Sigmoid colon (tissue), 4 donors: ENCODE measurements at regions not wholly inside any gene's neighbourhood (a gene's known extent, or its start where the extent isn't known, plus 50 kb on each side); places are given as distances from the start of the nearest gene placed in this dataset.
A peak's percentile ranks its signal among the peaks of the same experiment; 100 is the strongest.

Experiments
- CTCF ChIP-seq, 4 experiments: fragments of 450-650 bp in 3 of 4; fragments of 200-600 bp in 1 of 4; IDR thresholded peaks; one replicate each; pipeline ENCODE4 v1.5.1; 2016 to 2019; ENCODE audit warnings: antibody characterized with exemption in 4 of 4, mild to moderate bottlenecking in 3 of 4, moderate library complexity in 2 of 4
- EP300 ChIP-seq, 4 donors: sonication (generic); formaldehyde crosslinking; IDR thresholded peaks; one replicate each; pipeline ENCODE4 v1.6.1; 2017; ENCODE audit warnings: antibody characterized with exemption in 4 of 4
- POLR2A ChIP-seq, 2 donors: fragments of 450-650 bp; IDR thresholded peaks; one replicate each; pipeline ENCODE4 v1.6.1; 2016; ENCODE audit warnings: antibody characterized with exemption in 2 of 2, mild to moderate bottlenecking in 2 of 2, moderate library complexity in 2 of 2
- POLR2AphosphoS5 ChIP-seq, 4 donors: sonication (generic); formaldehyde crosslinking; IDR thresholded peaks; one replicate each; pipeline ENCODE4 v1.6.1; 2017; ENCODE audit warnings: antibody characterized with exemption in 4 of 4

GRCh38 chr11:35083431-35084238 is 55.3 kb upstream of the CD44 start:
- TF ChIP-seq CTCF (IDR thresholded peaks at IDR 0.05) (no peak), POLR2A (IDR thresholded peaks at IDR 0.05) (no peak), EP300 (IDR thresholded peaks at IDR 0.05) (peak in 1 of 4 donors; percentile 41), POLR2AphosphoS5 (IDR thresholded peaks at IDR 0.05) (peak in 3 of 4 donors; percentile 29 to 67 (median 45))
